HG02870 (cell line): ENCODE measurements at regions not wholly inside any gene's neighbourhood (a gene's known extent, or its start where the extent isn't known, plus 50 kb on each side); places are given as distances from the start of the nearest gene placed in this dataset.
"Not testable (repeated sequence)": the region's sequence is repeated elsewhere in the genome, so short reads cannot be mapped to it uniquely, and the experiment has no call there.

Source experiments
- ATAC-seq: cut with Tn5 transposase; IDR thresholded peaks from one replicate; pipeline ENCODE4 v1.9.1; 2021; ENCODE audit warnings: mild to moderate bottlenecking, moderate library complexity; ENCODE audit not compliant: unreplicated experiment

DNA sequence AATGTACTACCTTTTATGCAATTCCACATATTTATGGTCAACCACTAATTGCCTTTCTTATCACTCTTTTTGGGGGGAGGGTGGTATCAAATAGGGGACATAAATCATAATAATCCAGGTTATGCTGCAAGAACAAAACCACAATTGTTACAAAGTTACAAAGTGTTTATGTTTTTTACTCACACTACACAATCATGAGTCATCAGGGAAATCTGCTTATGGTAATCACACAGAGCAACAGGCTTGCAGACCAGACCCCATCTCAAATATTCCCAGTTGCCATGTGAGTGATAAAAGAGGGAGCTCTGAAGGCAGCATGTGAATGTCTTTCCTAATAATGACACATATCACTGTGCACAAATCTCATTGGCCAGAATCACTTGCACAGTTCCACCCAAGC lies 304.7 kb upstream of the TMEFF2 start:
- ATAC-seq, result no peak

DNA sequence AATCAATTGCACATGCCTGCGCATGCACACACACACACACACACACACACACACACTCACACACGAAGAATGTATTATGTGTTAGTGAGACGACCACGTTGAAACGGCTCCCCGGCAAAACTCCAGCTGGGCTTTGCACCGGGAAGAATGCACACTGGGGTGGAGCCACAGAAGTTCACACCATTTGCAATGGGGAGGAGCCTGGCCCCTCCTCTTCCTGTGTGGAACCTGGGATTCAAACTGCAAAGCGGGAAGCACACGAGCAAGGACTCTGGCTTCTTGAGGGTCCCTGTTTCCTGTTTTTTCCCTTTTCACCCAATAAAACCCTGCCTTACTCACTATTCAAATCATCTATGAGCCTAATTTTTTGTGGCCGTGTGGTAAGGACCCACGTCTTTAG lies 304.0 kb upstream of the TMEFF2 start:
- ATAC-seq, result no peak

DNA sequence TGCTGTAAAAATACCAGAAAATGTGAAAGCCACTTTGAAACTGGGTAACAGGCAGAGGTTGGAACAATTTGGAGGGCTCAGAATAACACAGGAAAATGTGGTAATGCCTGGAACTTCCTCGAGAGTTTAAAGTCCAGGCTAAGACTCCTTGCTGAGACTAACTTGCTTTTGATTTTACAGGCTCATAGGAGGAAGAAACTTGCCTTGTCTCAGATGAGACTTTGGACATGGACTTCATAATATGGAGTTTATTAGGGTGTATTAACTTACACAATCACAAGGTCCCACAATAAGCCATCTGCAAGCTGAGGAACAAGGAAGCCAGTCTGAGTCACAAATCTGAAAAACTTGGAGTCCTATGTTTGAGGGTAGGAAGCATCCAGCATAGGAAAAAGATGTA lies 293.4 kb upstream of the TMEFF2 start:
- not testable (repeated sequence) for ATAC-seq

DNA sequence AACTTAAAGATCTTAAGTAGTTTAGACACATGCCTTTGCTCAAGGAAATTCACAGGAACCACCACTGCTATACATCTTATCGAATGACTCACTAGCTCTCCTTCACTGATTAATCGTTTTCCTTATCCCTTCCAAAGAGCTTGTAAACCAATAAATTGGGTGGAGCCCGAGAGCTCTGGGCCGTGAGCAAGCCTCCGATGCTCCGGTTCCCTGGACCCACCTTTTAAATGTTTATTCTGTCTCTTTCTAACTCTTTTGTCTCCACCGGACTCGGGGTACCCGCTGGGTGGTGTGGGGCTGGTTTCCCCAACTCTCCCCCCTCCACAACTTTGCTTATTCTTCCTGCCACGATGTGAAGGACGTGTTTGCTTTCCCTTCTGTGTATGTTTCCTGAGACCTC lies 292.9 kb upstream of the TMEFF2 start:
- ATAC-seq, result no peak

DNA sequence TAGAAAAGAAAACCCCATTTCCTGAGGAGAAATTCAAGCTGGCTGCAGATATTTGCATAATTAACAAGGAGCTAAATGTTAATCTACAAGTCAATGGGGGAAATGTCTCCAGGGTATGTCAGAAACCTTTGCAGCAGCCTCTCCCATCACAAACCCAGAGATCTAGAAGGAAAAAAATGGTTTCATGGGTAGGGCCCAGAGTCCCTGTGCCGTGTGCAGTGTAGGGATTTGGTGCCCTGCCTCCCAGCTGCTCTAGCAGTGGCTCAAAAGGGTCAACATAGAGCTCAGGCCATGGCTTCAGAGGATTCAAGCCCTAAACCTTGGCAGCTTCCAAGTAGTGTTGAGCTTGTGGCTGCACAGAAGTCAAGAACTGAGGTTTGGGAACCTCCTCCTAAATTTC lies 290.2 kb upstream of the TMEFF2 start:
- ATAC-seq, result no peak

DNA sequence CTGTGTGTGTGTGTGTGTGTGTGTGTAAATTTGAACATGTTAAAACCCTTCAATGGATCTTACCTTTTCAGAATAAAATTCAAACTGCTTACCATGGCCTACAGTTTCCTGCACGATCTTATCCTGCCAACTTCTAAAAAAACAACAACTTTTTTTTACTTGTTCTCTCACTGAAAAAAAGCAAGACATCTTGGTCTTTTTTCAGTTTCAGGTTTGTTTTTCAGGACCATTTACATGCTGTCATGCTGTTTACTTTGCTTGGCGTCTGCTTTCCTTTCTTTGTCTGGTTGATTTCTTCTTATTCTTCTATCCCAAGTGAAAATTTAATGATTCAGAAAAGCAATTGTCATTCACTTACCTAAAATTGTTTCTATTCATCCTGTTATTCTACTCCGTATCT lies 286.3 kb upstream of the TMEFF2 start:
- no peak for ATAC-seq

DNA sequence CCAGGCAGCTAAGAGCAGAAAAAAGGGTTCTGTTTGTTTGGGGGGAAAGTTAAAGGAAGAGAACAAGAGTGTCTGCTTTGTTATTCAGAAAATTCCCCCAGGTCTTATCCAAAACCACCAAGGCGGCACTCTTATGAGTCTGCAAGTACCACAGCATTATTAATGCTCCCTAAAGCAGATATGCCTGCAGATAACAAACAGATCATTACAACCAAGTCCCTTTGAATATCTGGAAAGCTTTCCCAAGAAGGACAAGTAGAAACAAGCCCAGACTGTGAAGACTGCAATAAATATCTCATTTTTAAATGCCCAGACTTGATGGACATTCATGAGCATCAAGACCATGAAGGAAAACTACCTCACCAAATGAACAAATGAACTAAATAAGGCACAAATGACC lies 278.6 kb upstream of the TMEFF2 start:
- ATAC-seq, result no peak

DNA sequence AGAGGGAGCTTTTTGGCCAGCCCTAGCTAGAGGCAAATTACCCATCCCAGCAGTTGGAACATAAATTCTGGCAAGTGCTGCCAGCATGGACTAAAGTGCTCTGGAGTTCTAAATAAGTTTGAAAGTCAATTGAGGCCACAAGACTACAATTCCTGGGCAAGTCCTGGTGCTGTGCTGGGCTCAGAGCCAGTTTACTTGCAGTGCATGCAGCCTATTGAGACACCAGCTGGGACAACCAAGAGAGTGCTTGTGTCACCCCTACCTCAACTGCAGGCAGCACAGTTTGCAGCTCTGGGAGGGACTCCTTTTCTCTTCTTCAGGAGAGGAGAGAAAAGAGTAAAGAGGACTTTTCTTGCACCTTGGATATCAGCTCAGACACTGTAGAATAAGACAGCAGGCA lies 277.2 kb upstream of the TMEFF2 start:
- ATAC-seq, result no peak

DNA sequence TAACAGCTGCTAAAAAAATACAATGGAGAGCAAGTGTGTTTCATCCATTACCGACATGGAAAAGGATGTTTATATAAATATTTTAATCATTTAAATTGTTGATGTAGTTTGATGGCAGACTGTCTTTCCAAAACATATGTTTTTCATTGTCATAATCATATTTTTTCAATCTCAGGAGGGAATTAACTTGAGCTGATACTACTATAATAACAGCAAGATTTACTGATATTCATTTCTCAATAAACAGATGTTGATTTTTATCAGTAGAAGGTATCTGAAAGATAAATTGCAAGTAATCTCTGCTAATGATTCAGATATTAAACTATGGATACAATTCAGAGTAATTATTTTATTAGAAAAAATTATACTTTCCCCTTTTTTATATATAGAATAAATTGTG lies 274.9 kb upstream of the TMEFF2 start:
- ATAC-seq, result no peak

DNA sequence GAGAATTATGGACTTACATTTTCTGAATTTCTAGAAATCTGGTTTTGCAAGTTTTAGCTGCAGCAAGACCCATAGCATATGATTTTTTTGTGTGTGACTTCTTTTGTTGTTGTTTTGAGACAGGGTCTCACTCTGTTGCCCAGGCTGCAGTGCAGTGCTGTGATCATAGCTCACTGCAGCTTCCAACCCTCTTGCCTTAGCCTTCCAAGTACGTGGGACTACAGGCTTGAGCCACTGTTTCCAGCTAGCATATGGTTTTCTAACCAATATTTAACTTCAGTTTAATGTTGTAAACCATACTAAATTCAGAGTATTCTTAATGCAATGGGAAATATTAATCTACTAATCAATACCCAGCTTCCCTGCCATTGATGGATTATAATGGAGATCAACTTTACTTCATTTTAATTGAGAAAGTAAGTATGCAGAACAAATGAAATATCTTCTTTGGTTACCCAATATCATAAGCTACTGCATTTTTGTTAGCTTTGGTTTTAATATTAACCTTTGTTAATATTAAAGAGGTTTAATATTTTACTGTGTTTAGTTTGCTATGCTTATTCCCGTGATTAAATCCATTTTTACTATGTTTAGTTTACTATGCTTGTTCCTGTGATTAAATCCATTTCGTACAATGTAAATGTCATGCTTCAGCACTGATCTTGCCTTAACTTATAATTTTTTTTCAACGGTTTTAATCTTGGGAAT lies 273.4 kb upstream of the TMEFF2 start:
- ATAC-seq, result no peak

DNA sequence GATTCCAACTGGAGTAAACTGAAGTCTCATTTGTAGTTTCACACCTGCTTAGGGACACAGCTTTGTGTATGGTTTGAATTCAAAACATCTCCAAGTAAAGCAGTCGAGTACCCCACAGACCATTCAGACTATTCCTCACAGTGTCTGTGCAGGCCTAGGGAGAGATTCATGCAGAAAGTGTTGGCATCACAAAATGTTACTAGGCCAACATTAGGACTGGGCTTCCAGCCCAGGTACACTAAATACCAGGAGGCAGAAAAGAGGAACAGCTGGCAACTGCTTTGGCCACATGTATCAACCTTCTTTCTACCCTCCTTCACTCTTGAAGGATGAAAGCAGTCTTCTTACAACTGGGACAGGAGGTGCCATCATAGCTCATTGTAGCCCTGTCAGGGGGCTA lies 270.4 kb upstream of the TMEFF2 start:
- ATAC-seq, result no peak

DNA sequence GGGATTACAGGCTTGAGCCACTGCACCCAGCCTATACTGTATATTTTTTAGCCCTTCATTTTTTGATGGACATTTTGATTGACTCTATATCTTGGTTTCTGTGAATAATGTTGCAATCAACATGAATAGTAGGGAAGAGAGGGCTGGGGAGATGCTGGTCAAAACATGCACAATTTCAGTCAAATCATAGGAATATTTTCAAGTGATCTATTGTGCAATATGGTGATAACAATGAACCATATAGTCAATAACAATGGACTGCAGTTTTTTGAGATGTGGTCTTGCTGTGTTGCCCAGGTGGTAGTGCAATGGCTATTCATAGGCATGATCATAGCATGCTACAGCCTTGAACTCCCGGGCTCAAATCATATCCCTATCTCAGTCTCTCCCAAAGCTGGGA lies 264.7 kb upstream of the TMEFF2 start:
- no peak for ATAC-seq

DNA sequence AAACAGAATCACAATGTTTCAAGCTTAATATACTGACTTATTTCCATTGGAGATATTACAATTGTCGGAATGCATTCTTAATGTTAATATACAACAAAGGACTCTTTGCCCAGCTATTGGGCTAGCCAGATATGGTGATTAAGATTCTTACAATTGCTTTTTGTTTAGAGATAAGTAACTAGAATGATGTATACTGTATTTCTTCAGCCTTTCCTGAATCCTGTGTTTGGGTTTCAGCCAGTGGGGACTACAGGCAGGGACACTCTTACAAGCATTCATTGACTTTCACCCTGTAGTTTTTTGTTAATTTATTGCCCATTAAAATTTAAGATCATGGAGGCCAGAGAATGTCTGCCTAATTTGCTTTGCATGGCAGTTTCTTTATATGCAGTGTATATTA lies 254.1 kb upstream of the TMEFF2 start:
- ATAC-seq, result no peak

DNA sequence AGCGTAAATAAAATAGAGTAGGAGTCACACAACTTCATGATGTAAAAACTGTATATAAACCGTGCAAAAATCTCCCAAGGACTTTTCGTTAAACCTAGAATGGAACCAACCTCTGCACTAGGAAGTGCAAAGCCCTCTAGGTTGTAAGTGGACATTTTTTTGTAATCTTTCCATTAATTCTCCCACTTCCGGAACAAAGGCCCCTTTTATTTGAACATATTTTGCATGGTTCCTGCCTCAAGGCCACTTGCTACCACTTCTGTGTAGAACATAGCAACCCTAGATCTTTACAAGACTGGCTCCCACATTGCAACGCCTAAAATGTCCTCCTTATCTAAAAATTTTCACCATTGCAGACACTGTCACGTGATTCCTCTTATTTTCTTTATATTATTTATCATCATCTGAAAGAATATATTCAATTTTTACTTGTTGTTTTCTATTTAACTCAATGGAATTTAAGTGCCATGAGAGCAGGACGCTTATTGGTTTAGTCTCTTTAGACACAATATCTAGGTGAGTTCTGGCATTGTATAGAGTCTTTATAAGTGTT lies 249.6 kb upstream of the TMEFF2 start:
- ATAC-seq, result no peak

DNA sequence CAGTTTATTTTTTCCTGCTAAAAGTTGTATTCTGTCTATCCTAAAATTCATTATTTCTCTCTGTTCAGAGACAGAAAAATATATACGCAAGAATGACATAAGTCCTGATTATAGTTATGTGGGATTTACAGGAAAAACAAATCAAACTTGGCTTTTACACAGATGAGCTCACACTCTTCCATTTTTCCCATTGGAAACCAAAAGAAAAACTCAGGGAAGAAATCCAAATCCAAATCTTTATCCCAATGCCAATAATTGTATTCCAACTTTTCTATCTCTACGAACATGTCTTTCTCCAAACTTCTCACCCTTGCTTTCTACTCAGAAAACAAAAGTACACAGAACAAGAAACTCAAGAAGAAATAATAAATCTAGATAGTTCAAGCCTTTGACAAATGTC lies 249.1 kb upstream of the TMEFF2 start:
- no peak for ATAC-seq

DNA sequence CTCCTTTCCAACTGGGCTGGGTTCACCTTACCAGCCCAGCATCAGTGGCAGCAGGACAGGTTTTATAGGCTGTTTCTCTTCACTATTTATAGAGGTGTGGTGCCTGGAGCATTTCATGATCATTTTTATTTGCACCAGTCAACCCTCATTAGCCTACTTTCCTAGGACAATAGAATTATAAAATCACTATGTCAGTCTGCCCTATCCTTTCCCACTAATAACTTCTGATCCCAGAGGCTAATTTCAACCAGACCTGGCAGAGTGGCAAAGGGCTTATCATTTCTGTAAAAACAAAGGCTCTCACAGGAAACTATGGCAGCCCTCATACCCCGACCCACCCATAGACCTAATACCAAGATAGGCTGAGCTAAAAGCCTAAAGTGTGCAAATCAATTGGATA lies 243.5 kb upstream of the TMEFF2 start:
- ATAC-seq, result no peak

DNA sequence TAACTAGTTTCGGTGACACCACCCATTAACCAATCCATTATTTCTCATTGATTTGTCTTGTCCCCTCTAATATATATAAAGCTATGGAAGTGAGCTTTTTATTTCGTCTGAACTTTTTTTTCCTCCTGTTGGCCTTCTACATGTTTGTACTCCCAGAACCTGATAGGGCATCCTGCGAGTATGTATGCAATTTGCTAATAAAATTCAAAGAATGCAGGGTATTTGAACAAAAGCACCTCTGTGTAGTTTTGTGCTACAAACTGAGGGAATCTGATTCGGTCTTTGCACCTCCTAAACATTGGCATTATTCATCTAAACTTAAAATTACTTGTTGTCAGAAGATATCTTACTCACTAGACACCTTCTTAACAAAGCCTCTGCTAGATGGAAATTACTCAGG lies 242.9 kb upstream of the TMEFF2 start:
- no peak for ATAC-seq

DNA sequence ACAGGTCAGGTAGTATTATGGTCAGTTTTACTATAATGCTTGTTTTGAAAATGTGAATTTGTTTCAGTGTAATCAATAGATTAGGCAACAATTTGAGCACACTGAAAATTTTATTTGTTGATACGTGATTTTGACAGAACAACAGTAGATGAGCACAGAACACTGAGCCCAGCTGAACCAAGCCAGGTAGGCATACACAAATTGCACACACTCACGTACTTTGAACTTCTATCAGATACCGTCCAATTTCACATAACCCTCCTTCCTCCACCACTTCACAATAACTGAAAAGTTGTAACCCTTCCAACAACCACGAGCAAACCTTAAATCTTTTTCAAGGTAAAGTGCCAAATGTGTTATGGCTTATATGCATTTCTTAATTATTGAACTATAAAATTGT lies 229.5 kb upstream of the TMEFF2 start:
- ATAC-seq, result no peak

DNA sequence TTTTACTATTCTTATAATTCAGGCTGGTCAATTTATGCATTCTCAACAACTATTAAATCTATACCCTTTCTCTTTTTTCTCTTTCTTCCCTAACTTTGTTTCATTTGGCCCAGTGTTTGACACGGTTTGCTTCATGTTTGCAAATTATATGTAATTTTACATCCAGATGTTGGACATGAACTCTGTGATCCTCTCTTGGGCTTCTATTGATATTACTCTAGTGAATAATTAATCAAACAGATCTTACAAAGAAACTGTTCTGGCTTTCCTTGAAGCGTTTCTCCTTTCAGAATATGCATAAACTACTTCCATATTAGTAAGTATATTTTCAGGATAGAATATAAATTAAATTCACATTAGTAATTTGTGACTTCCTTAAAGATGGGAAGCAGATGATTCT lies 225.1 kb upstream of the TMEFF2 start:
- no peak for ATAC-seq

DNA sequence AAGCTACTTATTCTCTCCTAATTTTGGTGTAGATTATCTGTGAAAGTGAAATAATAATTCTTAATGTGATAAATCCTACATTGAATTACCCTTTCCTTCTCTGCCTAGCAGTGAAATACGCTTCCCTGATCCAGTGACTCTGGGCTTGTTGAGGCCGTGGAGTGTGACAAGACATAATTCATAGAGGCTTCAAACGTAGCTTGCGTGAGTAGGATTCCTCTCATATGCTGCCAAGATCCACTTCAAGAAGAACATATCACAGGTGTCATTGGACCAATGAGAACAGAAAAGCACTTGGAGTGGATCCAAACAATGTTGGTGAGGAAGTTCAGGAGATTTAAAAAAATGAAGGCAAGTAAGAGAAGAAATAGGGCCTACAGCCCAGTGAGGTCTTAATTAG lies 221.3 kb upstream of the TMEFF2 start:
- ATAC-seq, result no peak

DNA sequence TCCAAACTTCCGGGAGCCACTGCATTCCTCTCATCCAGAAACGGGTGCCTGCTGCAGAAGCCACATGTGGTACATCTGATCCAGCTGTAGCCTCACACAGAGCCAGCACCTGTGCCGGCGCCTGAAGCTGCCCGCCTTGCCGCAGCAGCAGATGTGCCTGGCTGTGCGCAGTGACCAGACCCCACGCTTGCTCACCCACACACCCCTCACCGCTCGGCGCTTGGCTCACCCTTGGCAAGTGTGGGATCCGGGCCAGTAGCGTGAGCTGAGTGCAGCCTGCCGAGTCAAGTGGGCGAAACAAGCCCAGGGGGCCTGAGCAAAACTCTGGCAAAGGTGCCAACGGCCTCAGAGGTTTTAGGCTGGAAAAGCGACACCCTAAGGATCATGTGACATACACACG lies 220.1 kb upstream of the TMEFF2 start:
- ATAC-seq, result no peak

DNA sequence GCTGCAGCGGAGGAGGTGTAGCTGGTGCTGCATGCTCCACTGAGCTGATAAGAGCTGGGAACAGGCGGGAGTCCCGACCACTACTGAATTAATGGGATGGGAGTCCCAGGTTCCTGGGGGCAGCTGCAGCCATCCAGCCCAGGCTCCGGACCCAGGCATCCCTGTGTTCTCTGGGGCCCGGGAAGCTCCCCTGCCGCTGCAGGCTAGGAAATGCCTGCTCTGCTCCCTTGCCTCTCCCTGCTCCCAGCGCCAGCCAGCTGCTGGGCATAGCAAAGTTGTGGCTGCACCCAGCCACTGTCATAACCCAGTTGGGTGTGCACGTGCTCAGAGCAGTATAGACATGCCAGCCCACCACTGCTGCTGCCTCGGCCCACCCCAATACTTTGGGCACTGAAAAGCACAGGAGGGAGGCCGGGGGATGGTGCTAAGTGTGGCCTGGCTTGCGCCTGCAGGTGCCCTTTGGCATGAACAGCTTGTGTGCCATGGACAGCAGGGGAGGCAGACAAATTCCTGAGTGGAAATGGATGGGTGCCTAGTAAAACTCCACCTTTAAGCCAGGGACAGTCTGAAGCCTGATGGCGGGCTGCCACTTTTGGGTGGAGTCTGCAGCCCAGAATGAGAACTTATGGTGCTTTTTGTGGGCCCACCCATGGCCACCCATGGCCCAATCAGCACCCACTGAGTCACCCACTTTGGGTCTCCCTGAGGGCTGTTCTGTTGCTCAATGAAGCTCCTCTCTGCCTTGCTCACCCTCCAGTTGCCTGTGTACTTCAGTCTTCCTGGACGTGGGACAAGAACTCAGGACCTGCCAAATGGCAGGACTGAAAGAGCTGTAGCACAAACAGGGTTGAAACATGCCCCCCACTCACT lies 219.3 kb upstream of the TMEFF2 start:
- ATAC-seq, result no peak
